Stimulated activated CD8-positive, alpha-beta memory T cell treated with anti-CD3 and anti-CD28 coated beads, Interleukin-12 subunit alpha, Interleukin-12 subunit beta, amount 100 ng/mL, for 1 hour (primary cell): ENCODE measurements at regions not wholly inside any gene's neighbourhood (a gene's known extent, or its start where the extent isn't known, plus 50 kb on each side); places are given as distances from the start of the nearest gene placed in this dataset.

Experiments
- DNase-seq: peaks from one replicate; pipeline ENCODE4 v3.0.0-alpha.2; 2020; ENCODE audit warnings: low read depth

- DNase-seq, result no peak
Measured at GRCh38 chr6:109315341-109316110, 66.7 kb downstream of the CD164 start.

GRCh38 chr6:109314313-109314712 is 68.0 kb downstream of the CD164 start:
- DNase-seq, result no peak

- DNase-seq, result no peak
Measured at GRCh38 chr6:109313139-109313538, 69.1 kb downstream of the CD164 start.

GRCh38 chr6:109311471-109311870 is 70.8 kb downstream of the CD164 start:
- DNase-seq, result no peak

GRCh38 chr6:109309917-109310316 is 72.3 kb downstream of the CD164 start:
- no peak for DNase-seq

GRCh38 chr6:109308018-109308492 is 74.2 kb downstream of the CD164 start:
- peak; percentile 8 for DNase-seq

GRCh38 chr6:109306733-109307132 is 75.5 kb downstream of the CD164 start:
- DNase-seq, result no peak

GRCh38 chr6:109305028-109305427 is 77.2 kb downstream of the CD164 start:
- no peak for DNase-seq

GRCh38 chr6:109304284-109305015 is 77.8 kb downstream of the CD164 start:
- no peak for DNase-seq

GRCh38 chr6:109303640-109304283 is 78.5 kb downstream of the CD164 start:
- DNase-seq, result no peak

- no peak for DNase-seq
Measured at GRCh38 chr6:109303164-109303563, 79.1 kb downstream of the CD164 start.

- DNase-seq, result no peak
Measured at GRCh38 chr6:109302176-109302575, 80.1 kb downstream of the CD164 start.

- no peak for DNase-seq
Measured at GRCh38 chr6:109301418-109301817, 80.8 kb downstream of the CD164 start.

- no peak for DNase-seq
Measured at GRCh38 chr6:109300874-109301273, 81.4 kb downstream of the CD164 start.

- no peak for DNase-seq
Measured at GRCh38 chr6:109299776-109300564, 82.3 kb downstream of the CD164 start.

- no peak for DNase-seq
Measured at GRCh38 chr6:109299265-109299607, 83.0 kb downstream of the CD164 start.

GRCh38 chr6:109298605-109299264 is 83.5 kb downstream of the CD164 start:
- DNase-seq, result no peak

- no peak for DNase-seq
Measured at GRCh38 chr6:109297406-109298110, 84.7 kb downstream of the CD164 start.

- DNase-seq, result no peak
Measured at GRCh38 chr6:109296971-109297372, 85.3 kb downstream of the CD164 start.

GRCh38 chr6:109296452-109296851 is 85.8 kb downstream of the CD164 start:
- no peak for DNase-seq

- no peak for DNase-seq
Measured at GRCh38 chr6:109295774-109296156, 86.5 kb downstream of the CD164 start.
